ENCODE measurements at regions not wholly inside any gene's neighbourhood (a gene's known extent, or its start where the extent isn't known, plus 50 kb on each side); places are given as distances from the start of the nearest gene placed in this dataset.
"Not testable (repeated sequence)": the region's sequence is repeated elsewhere in the genome, so short reads cannot be mapped to it uniquely, and the experiment has no call there.

GRCh38 chr7:150081865-150082264 is 208.1 kb downstream of the ATP6V0E2 start:
- H3K27ac ChIP-seq (ENCODE audit: insufficient read depth, low read length, poor library complexity, severe bottlenecking); H3K36me3 Mint-ChIP-seq; H3K27me3 ChIP-seq (ENCODE audit: control insufficient read depth, insufficient read depth, low read length); H3K9me3 Mint-ChIP-seq; H3K36me3 ChIP-seq (ENCODE audit: control insufficient read depth, insufficient read depth, low read length); H3K4me3 ChIP-seq (ENCODE audit: low read depth, low read length); DNase-seq; H3K27ac Mint-ChIP-seq; H3K9me3 ChIP-seq (ENCODE audit: control insufficient read depth in 2 of 2, low read length in 2 of 2); ATAC-seq (ENCODE audit: low read depth in 2 of 2); H3K4me1 ChIP-seq (ENCODE audit: control insufficient read depth, insufficient read depth, low read length, poor library complexity, severe bottlenecking); H3K4me3 Mint-ChIP-seq; H3K27me3 Mint-ChIP-seq; H3K4me1 Mint-ChIP-seq: not testable (repeated sequence)

GRCh38 chr7:150084724-150085123 is 211.0 kb downstream of the ATP6V0E2 start:
- not testable (repeated sequence) for H3K36me3 Mint-ChIP-seq; H3K4me3 ChIP-seq (ENCODE audit: low read depth, low read length); H3K4me3 Mint-ChIP-seq; H3K27ac Mint-ChIP-seq; ATAC-seq (ENCODE audit: low read depth in 2 of 2); H3K9me3 Mint-ChIP-seq; H3K9me3 ChIP-seq (ENCODE audit: control insufficient read depth in 2 of 2, low read length in 2 of 2); H3K27me3 Mint-ChIP-seq; H3K27ac ChIP-seq (ENCODE audit: insufficient read depth, low read length, poor library complexity, severe bottlenecking); H3K36me3 ChIP-seq (ENCODE audit: control insufficient read depth, insufficient read depth, low read length); H3K4me1 ChIP-seq (ENCODE audit: control insufficient read depth, insufficient read depth, low read length, poor library complexity, severe bottlenecking); H3K4me1 Mint-ChIP-seq; DNase-seq; H3K27me3 ChIP-seq (ENCODE audit: control insufficient read depth, insufficient read depth, low read length)

- H3K27me3 ChIP-seq (ENCODE audit: control insufficient read depth, insufficient read depth, low read length); H3K4me3 Mint-ChIP-seq: not testable (repeated sequence)
Observed at GRCh38 chr7:150087478-150087877, 213.7 kb downstream of the ATP6V0E2 start.

GRCh38 chr7:150089139-150089538 is 215.4 kb downstream of the ATP6V0E2 start:
- H3K9me3 Mint-ChIP-seq; H3K27me3 Mint-ChIP-seq; H3K27ac Mint-ChIP-seq; H3K4me3 Mint-ChIP-seq; DNase-seq; H3K9me3 ChIP-seq (ENCODE audit: control insufficient read depth in 2 of 2, low read length in 2 of 2); H3K27me3 ChIP-seq (ENCODE audit: control insufficient read depth, insufficient read depth, low read length); H3K27ac ChIP-seq (ENCODE audit: insufficient read depth, low read length, poor library complexity, severe bottlenecking); H3K4me1 ChIP-seq (ENCODE audit: control insufficient read depth, insufficient read depth, low read length, poor library complexity, severe bottlenecking); ATAC-seq (ENCODE audit: low read depth in 2 of 2); H3K36me3 ChIP-seq (ENCODE audit: control insufficient read depth, insufficient read depth, low read length); H3K36me3 Mint-ChIP-seq; H3K4me1 Mint-ChIP-seq; H3K4me3 ChIP-seq (ENCODE audit: low read depth, low read length): not testable (repeated sequence)

More at GRCh38 chr7:150087478-150087877, 213.7 kb downstream of the ATP6V0E2 start:
- H3K27ac Mint-ChIP-seq; DNase-seq; H3K4me1 Mint-ChIP-seq; H3K36me3 Mint-ChIP-seq; H3K27me3 Mint-ChIP-seq; H3K4me3 ChIP-seq (ENCODE audit: low read depth, low read length); H3K4me1 ChIP-seq (ENCODE audit: control insufficient read depth, insufficient read depth, low read length, poor library complexity, severe bottlenecking); H3K9me3 Mint-ChIP-seq; H3K36me3 ChIP-seq (ENCODE audit: control insufficient read depth, insufficient read depth, low read length); ATAC-seq (ENCODE audit: low read depth in 2 of 2); H3K27ac ChIP-seq (ENCODE audit: insufficient read depth, low read length, poor library complexity, severe bottlenecking); H3K9me3 ChIP-seq (ENCODE audit: control insufficient read depth in 2 of 2, low read length in 2 of 2): not testable (repeated sequence)

- H3K4me3 Mint-ChIP-seq; H3K9me3 Mint-ChIP-seq; H3K9me3 ChIP-seq (ENCODE audit: control insufficient read depth in 2 of 2, low read length in 2 of 2); H3K4me1 ChIP-seq (ENCODE audit: control insufficient read depth, insufficient read depth, low read length, poor library complexity, severe bottlenecking); ATAC-seq (ENCODE audit: low read depth in 2 of 2); DNase-seq; H3K27ac ChIP-seq (ENCODE audit: insufficient read depth, low read length, poor library complexity, severe bottlenecking); H3K4me1 Mint-ChIP-seq; H3K27ac Mint-ChIP-seq; H3K27me3 ChIP-seq (ENCODE audit: control insufficient read depth, insufficient read depth, low read length); H3K36me3 ChIP-seq (ENCODE audit: control insufficient read depth, insufficient read depth, low read length); H3K4me3 ChIP-seq (ENCODE audit: low read depth, low read length); H3K27me3 Mint-ChIP-seq; H3K36me3 Mint-ChIP-seq: not testable (repeated sequence)
Observed at GRCh38 chr7:150090776-150091175, 217.0 kb downstream of the ATP6V0E2 start.

- H3K9me3 ChIP-seq (ENCODE audit: control insufficient read depth in 2 of 2, low read length in 2 of 2); H3K4me1 ChIP-seq (ENCODE audit: control insufficient read depth, insufficient read depth, low read length, poor library complexity, severe bottlenecking); H3K36me3 Mint-ChIP-seq; H3K27ac Mint-ChIP-seq; H3K36me3 ChIP-seq (ENCODE audit: control insufficient read depth, insufficient read depth, low read length); H3K4me3 Mint-ChIP-seq; H3K27ac ChIP-seq (ENCODE audit: insufficient read depth, low read length, poor library complexity, severe bottlenecking); H3K27me3 ChIP-seq (ENCODE audit: control insufficient read depth, insufficient read depth, low read length); H3K4me1 Mint-ChIP-seq; ATAC-seq (ENCODE audit: low read depth in 2 of 2); DNase-seq; H3K4me3 ChIP-seq (ENCODE audit: low read depth, low read length); H3K27me3 Mint-ChIP-seq; H3K9me3 Mint-ChIP-seq: not testable (repeated sequence)
Observed at GRCh38 chr7:150093897-150094296, 220.1 kb downstream of the ATP6V0E2 start.

GRCh38 chr7:150096213-150096994 is 222.6 kb downstream of the ATP6V0E2 start:
- H3K4me3 Mint-ChIP-seq; H3K27ac Mint-ChIP-seq; H3K36me3 Mint-ChIP-seq; H3K27me3 Mint-ChIP-seq; H3K36me3 ChIP-seq (ENCODE audit: control insufficient read depth, insufficient read depth, low read length); H3K4me1 Mint-ChIP-seq; ATAC-seq (ENCODE audit: low read depth in 2 of 2); H3K27ac ChIP-seq (ENCODE audit: insufficient read depth, low read length, poor library complexity, severe bottlenecking); H3K4me3 ChIP-seq (ENCODE audit: low read depth, low read length); DNase-seq; H3K9me3 ChIP-seq (ENCODE audit: control insufficient read depth in 2 of 2, low read length in 2 of 2); H3K4me1 ChIP-seq (ENCODE audit: control insufficient read depth, insufficient read depth, low read length, poor library complexity, severe bottlenecking); H3K27me3 ChIP-seq (ENCODE audit: control insufficient read depth, insufficient read depth, low read length); H3K9me3 Mint-ChIP-seq: not testable (repeated sequence)

GRCh38 chr7:150098592-150098991 is 224.6 kb upstream of the LRRC61 start:
- not testable (repeated sequence) for H3K27ac Mint-ChIP-seq; H3K4me1 ChIP-seq (ENCODE audit: control insufficient read depth, insufficient read depth, low read length, poor library complexity, severe bottlenecking); H3K9me3 Mint-ChIP-seq; H3K4me3 ChIP-seq (ENCODE audit: low read depth, low read length); H3K27me3 Mint-ChIP-seq; H3K36me3 ChIP-seq (ENCODE audit: control insufficient read depth, insufficient read depth, low read length); DNase-seq; H3K27ac ChIP-seq (ENCODE audit: insufficient read depth, low read length, poor library complexity, severe bottlenecking); H3K36me3 Mint-ChIP-seq; H3K4me1 Mint-ChIP-seq; H3K27me3 ChIP-seq (ENCODE audit: control insufficient read depth, insufficient read depth, low read length); H3K4me3 Mint-ChIP-seq; ATAC-seq (ENCODE audit: low read depth in 2 of 2); H3K9me3 ChIP-seq (ENCODE audit: control insufficient read depth in 2 of 2, low read length in 2 of 2)
